PFSK-1 (cell line): ENCODE measurements at regions not wholly inside any gene's neighbourhood (a gene's known extent, or its start where the extent isn't known, plus 50 kb on each side); places are given as distances from the start of the nearest gene placed in this dataset.

Source experiments
- POLR2AphosphoS5 ChIP-seq: IDR thresholded peaks from 2 replicates; pipeline ENCODE4 v1.6.1; 2012; ENCODE audit warnings: low read depth, mild to moderate bottlenecking, control low read depth, low read length, moderate library complexity
- TAF1 ChIP-seq: IDR thresholded peaks from 2 replicates; pipeline ENCODE4 v1.6.1; 2012; ENCODE audit warnings: low read length, control low read depth, borderline replicate concordance; ENCODE audit not compliant: insufficient read depth
- TF ChIP-seq, protein P1 (sequence below), 2 experiments: IDR thresholded peaks; 2 replicates each; pipeline versions ENCODE4 v1.6.1 to v1.8.0; 2011 to 2012; ENCODE audit warnings: low read depth in 2 of 2, low read length in 2 of 2, control low read depth in 1 of 2, inconsistent platforms in 1 of 2, mild to moderate bottlenecking in 1 of 2, moderate library complexity in 1 of 2; ENCODE audit not compliant: insufficient read depth in 1 of 2

DNA sequence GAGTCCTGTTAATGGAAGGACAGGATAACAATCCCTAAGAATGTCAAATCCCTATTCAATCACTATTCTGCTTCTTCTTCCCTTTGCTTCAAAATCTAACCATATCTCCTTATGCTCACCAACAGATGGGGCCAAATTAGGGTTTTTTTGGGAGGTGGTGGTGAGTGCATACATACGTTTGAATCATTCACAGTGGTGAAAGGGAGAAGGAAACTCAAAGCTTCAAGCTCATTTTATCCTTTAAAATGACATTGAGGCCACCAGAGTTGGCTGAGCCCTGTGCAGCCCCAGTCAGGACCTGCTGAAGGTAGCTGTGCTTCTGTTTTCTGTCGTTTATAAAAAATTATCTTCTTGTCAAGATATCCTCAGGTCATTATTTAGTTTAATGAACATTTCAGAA, 607.5 kb upstream of the AGTR1 start:
- TF ChIP-seq POLR2AphosphoS5 (no peak), TAF1 (no peak)
- TF ChIP-seq, protein P1, sequence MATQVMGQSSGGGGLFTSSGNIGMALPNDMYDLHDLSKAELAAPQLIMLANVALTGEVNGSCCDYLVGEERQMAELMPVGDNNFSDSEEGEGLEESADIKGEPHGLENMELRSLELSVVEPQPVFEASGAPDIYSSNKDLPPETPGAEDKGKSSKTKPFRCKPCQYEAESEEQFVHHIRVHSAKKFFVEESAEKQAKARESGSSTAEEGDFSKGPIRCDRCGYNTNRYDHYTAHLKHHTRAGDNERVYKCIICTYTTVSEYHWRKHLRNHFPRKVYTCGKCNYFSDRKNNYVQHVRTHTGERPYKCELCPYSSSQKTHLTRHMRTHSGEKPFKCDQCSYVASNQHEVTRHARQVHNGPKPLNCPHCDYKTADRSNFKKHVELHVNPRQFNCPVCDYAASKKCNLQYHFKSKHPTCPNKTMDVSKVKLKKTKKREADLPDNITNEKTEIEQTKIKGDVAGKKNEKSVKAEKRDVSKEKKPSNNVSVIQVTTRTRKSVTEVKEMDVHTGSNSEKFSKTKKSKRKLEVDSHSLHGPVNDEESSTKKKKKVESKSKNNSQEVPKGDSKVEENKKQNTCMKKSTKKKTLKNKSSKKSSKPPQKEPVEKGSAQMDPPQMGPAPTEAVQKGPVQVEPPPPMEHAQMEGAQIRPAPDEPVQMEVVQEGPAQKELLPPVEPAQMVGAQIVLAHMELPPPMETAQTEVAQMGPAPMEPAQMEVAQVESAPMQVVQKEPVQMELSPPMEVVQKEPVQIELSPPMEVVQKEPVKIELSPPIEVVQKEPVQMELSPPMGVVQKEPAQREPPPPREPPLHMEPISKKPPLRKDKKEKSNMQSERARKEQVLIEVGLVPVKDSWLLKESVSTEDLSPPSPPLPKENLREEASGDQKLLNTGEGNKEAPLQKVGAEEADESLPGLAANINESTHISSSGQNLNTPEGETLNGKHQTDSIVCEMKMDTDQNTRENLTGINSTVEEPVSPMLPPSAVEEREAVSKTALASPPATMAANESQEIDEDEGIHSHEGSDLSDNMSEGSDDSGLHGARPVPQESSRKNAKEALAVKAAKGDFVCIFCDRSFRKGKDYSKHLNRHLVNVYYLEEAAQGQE (IDR thresholded peaks at IDR 0.05; ENCODE audit: insufficient read depth in 1 of 2, low read depth in 2 of 2, low read length in 2 of 2): no peak
